HG03280 (cell line): ENCODE measurements at regions not wholly inside any gene's neighbourhood (a gene's known extent, or its start where the extent isn't known, plus 50 kb on each side); places are given as distances from the start of the nearest gene placed in this dataset.

Experiments used
- ATAC-seq: cut with Tn5 transposase; IDR thresholded peaks from one replicate; pipeline ENCODE4 v1.9.1; 2021; ENCODE audit warnings: mild to moderate bottlenecking, moderate library complexity; ENCODE audit not compliant: unreplicated experiment

DNA sequence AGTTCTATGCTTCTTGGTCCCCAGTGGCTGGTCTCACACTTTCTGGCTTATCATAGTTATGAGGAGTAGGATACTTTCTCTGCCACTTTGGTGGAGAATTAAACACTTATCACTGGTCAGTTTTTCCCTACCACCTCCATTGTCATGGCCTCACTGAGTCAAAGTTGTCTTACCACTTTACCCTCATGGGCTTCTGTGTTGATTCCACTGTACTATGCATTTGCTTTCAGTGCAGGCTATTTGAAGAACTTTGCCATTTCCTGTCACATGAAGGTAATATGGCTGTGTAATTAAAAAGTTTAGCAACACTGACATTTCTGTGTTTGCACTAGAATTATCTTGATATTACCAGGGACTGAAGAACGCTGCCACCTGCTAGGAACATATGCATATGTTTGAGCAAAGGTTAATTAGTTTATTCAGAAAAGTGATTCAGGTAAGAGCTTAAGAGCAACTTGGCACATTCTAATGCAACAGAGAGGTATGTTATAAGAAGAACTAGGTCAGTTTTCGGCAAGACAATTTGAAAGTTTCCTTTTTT, 377.3 kb downstream of the PDCD6IP start:
- no peak for ATAC-seq

DNA sequence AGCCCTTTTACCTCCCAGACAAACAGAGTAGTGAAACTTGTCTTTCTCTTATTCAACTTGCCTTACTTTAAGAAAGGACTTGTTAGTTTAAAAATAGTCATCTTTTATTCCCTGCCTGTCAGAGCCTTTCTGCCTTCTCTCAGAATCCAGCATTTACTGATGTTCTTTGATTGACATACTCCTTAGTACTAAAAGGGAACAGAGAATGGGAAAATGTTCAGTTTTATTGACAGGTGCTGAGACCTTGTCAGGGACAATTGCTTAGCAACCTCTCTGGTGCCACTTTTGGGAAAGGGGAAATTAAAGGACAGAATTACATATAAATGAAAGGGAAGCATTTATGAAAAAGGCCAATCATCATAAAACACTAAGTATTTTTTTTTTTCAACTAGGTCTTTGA, 378.3 kb downstream of the PDCD6IP start:
- ATAC-seq = no peak

DNA sequence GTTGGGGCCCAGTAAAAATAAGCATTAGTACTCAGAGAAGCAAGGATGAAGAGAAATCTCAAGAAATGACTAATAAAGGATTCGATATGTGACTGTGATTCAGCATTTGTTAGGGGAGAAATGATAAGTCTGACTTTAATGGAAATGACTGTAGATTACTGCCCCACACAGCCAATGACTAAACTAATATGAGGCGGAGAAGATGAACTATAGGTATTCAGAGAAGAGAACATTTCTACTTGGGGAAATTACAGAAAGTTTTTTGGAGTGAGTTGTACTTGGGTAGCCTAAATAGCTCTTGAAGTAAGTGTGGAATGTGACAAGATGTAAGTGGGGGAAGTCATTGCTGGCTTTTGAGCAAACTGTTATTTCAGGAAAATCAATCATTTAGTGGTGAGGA, 380.0 kb downstream of the PDCD6IP start:
- no peak for ATAC-seq

DNA sequence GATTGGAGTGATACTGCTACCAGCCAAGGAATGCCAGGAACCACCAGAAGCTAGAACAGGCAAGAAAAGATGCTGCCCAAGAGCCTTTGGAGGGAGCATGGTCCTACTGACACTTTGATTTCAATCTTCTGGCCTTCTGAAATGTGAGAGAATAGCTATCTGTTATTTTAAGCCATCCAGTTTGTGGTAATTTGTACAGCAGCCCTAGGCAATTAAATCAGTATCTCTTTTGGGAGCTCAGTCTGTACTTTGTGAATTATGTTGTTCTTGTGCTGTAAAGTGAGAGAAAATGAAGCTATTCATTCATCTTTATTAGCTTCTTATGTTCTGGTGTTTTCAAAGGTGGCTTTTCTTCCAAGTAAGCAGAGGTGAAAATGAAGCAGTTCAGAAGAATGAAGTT, 381.3 kb downstream of the PDCD6IP start:
- no peak for ATAC-seq

DNA sequence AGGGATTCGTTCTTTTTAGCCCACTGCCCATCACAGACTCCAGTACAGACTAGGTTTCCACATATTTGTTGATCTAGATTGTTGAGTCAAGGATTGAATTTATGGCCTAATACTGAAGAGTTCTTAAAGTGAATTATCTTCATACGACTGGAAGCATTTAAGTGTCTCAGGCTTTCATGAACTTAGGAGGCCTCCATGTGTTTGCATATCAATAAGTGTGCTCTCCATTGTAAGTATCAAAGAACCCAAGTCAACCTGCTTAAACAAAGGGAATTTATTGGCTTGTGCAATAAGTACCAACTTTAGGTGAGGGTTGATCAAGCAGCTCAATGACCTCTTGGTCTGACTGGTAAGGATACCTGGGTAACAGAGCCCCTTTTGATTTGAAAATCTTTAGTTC, 382.1 kb downstream of the PDCD6IP start:
- ATAC-seq = no peak

DNA sequence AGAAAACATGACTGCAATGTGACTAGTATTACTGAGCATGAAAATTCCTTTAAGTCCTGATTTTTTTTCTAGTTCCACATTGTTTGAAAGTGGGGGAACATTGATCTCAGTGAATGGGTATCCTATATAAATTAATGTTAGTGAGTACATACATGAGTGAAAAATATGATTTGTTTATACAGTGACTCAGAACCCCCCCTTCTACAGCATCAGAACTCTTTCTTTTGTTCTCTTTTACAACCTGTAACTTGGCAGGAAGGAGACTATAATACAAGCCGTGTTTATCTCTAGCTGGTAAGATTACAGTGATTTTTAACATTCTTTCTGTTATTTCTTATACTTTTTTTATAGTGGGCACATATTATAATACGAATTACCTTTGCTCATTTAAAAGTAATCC, 384.7 kb downstream of the PDCD6IP start:
- no peak for ATAC-seq

DNA sequence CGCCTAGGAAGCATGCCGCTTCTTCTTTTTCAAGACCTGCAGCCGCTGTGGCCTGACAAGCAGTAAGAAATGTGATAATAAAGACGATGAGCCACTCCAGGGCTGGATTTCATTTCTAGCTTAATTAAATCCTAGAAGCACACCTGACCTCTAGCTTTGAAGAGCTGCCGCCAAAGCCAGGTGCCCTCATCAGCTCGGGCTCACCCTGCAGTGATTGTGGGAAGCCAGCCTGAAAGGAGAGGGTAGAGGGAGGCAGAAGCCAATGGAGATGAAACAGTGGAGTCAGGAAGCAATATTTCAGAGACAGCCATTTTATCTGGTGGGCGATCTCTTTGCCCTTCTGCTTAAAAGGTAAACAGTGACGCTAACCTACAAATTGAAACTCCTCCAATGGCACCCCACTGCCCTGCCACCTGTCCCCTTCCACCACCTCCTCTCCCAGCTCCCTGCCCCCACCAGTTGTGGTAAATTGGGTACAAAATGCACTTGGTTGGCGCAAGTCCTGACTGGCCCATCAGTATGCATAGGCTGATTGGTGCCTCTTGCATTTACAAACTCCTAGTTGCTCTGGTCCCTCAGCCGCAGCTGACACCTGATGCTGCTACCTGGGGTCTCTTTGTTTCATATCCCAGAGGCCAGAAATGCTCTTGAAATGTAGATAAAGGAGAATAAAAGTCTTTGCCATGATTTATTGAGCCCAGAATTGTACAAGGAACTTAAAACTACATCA, 385.3 kb downstream of the PDCD6IP start:
- ATAC-seq = no peak

DNA sequence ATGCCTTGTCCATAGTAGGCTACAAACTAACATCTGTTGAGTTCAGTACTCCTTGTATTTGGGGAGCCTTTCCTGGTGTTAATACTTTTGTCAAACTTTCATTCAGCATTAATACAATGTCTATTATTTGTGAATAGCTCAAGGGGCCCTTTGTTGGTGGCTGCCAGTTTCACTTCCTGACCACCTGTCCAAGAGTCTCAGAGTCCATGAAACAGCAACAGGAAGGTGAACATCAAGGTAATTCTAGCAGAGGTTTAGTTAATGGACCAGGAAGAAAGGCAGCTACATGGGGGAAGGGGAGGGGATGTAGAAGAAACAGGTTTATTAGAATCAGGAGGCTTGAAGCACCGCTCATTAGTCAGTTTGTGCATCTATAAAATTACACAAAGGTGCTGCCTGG, 386.9 kb downstream of the PDCD6IP start:
- no peak for ATAC-seq

DNA sequence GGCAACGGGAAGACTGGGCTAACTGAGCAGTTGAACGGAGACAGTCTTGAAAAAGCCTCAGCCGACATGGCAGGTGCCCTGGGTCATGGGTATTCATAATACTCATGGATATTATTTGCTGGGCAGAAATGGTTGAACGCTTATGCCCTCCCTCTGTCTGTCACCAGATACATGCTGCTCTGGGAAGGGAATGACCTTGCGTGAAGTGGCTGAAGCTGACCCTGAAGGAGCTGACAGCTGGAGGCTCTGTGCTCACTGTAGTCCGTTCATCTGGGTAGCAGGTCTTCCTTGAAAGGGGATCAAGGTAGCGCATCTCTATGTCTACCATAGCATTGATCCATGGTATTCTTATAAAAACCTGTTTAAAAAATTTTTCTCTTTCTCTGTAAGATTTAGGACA, 390.7 kb downstream of the PDCD6IP start:
- no peak for ATAC-seq

DNA sequence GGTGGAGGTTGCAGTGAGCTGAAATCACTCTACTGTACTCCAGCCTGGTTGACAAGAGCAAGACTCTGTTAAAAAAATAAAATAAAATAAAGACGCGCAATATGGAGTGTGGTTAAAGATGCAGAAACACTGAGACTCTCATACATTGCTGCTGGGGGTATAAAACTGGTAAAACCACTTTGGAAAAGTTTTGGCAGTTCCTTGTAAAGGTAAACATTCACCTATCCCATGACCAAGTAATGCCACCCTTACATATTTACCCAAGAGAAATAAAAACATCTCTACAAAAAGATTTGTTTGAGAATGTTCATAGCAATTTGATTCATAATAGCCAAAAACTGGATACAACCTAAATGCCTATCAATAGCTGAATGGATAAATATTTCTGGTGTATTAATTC, 398.5 kb downstream of the PDCD6IP start:
- ATAC-seq = no peak

DNA sequence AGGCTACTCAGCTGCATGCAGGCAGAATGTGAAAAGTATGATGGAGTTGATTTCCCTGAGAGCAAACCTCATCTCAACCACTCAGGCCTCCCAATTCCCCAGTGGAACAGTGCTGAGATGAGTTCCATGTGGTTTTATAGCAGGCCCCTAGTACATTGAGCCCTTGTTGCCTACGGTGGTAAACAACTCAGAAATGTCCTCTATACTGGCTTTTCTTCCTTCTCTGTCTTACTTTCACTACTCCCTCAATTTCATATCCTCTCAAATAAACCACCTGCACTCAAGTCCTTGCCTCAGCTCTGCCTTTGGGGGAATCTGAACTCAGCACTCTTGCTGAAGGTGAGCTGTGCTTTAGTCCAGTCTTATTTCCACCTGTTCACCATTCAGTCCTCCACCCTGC, 399.9 kb downstream of the PDCD6IP start:
- ATAC-seq = no peak

DNA sequence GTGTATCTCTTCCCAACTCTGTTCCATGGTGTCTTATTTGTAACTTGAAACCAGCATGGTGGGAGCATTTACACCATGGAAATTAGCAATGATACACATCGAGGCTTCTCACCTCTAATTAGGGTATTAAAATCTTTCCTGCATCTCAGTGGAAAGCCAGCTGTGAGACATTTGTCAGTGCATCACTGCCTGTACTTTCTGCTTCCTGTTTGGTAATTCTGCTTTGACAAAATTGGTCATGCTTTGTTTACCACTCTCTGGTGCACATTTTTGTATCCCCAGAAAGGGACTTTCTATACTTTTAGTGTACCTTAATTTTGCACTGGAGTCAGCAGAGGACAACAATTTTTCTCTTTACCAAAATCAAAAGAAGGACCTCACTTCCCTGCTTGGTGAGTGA, 402.1 kb downstream of the PDCD6IP start:
- ATAC-seq = peak; percentile 67

DNA sequence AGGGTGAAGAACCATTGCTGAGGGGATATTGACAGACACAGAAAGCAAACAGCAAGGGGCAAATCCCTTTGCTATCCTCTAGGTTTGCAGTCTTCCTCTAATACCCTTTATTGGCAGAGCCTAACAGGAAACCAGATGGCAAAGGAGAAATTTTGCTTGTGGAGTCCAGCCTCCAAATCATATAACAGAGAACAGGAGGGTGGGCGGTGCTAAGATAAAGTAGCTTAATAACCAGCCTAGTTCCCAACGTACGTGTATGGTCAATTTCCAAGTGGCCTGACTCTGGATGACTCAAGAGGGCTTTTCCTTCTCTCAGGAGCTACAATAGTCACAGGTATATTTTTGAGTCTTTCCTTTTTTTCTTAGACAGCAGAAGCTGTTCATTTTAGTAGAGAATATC, 404.5 kb downstream of the PDCD6IP start:
- ATAC-seq = no peak

DNA sequence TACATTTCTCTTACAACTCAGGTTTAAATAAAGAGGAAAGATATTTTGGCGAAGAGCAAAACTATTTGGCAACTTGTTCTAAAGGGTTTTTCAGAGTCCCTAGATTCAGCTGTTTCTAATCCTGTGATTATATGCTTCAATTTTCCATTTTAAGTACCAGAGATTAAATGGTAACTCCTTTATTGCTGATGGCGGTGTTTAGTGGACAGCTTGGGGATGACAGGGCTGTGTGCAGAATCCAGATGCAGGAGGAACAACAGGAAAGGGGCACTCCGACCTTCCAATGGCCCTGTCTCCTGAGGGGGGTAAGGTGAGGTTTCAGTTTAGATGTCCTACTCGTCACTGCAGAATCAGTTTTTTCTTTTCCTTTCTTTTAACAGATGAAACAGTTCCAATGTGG, 405.0 kb downstream of the PDCD6IP start:
- ATAC-seq = no peak

DNA sequence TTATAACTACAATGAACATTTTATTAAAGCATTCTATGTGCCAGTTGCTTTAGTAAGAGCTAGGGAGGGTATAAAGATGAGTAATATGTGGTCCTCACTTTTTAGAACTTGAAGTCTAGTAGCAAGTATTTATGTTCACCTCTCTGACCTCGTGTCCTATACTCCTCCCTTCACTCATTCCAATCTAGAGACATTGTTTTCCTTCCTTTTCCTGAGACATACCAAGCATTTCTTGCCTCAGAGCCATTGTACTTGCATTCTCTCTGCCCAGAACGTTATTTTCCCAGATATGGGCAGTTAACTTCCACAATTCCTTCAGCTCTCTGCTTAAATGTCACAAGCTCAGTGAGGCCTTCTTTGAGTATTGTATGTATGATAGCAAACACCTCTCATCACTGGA, 408.6 kb downstream of the PDCD6IP start:
- ATAC-seq = no peak

DNA sequence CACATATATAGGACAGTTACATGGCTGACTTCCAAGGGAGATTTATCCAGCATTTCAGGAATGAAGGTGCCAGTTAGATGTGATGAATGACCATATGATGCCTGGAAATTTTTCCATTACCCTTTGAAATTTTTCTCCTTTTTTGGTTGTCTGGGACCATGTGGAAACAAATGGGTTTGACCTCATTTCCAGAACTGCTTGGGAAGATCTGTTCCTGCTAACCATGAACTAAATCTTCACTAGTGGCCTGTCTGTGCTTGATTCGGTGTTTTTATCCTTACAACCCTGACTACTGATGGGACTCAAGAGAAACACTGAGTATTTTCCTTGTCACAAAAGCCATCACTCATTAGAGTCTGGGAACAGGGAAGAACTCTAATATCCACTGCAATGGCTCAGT, 409.4 kb downstream of the PDCD6IP start:
- ATAC-seq = no peak

DNA sequence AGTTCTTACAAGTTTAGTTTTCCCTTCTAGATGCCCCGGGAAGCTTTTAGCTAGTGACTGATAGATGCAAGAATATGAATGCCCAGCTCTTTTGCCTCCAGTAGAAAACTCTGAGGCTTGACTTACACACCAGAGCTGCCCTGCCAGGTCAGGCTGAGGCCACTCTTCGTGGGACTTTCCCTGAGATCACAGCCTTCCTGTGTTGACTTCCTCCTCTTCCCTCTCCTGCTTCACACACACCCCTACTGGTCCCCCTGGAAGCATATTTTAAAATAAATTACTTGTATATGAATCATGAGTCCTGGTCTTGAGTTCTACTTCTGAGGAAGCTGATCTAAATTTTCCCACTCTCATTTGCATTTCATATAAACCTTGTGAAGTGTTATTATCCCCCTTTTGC, 413.7 kb downstream of the PDCD6IP start:
- no peak for ATAC-seq

DNA sequence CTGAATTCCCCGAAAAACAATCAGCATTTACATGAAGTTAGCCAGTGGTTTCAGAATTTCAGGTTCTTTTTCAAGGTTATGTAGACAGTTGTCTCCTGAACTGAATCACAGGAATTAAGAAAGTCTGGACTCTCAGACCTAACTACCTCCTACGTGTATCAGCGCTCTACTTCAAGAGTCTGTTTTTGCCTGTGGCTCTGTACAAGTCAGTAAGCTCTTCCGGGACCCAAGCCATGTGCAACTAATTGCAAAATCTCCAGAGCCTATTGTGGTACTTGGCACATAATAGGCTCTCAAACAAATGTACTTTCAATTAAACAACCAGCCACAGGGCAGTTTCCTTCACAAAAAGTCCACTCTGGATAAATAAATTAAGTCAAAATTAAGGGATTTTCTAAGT, 414.2 kb downstream of the PDCD6IP start:
- ATAC-seq = no peak

DNA sequence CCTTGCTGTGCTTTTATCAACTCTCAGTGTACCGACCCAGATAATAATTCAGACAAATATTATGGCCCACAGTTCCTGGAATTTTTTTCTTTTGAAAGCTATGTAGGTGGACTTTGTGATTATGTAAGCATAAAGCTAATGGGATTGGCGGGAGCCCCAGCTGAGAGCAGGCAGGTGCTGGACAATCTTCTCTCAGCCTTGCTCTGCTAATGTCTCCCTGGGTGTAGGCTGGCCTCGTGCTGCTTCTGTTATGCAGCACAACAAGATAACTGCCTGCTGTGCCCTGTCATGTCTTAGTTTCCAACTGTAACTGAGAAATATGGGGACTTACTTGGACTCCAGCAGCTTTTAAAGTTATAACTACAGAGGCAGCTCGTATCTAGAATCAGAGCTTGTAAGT, 415.0 kb downstream of the PDCD6IP start:
- no peak for ATAC-seq

DNA sequence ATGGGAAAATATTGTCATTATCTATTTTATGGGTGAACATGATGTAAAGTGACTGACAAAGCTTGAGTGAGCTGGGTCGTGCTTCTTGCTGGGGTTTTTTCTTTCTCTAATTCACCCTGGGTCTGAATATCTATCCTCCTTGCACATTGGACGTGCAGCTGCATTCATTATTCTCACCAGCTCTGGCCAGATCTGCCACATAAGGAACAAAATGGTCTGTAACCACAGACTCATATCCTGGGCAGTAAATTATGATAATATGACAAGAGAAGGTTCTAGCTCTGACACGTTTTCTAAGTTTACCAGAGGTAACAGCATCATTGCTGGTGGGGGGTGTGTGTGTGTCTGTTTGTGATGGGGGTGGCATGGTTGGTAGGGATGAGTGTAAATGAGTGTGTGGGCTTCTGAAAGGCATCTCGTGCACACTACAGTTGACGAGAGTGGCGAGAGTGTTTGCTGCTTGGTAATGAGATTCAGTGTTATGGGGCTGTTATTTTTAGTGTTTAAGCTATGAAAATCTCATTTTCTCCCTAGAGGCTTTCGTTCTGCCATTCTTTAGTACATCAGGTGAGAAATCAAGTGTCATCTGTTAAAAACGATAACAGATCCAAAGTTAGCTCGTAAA, 418.4 kb downstream of the PDCD6IP start:
- ATAC-seq = no peak

DNA sequence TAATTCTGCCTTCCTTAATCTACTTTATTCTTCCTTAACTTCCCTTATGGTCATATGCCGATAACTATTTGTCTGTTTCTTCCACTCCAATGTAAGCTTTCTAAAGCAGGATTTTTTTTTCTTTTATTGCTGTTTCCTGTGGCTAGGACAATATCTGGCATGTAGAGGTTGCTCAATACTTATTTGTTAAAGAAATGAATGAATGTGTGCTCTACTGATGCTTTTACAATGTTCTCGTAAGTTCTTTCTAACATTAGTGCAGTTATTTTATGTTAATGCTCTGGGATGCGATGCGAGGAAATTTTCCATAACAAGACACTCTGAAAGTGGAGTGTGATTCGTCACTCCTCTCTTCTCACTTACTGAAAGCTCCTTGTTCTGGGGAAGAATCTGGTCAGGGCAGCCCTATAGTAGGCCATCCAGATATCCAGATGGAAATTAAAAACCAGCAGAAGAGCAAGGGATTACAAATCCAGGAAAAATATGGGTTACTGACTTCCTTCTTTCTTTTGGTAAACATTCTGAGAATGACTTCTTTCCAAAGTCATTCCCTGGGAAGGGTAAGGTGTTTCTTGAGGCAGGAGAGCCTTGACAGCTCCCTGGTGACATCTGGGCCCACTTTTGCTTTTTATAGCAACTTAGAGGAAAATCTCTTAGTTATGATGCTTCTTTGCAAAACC, 420.4 kb downstream of the PDCD6IP start:
- ATAC-seq = no peak

DNA sequence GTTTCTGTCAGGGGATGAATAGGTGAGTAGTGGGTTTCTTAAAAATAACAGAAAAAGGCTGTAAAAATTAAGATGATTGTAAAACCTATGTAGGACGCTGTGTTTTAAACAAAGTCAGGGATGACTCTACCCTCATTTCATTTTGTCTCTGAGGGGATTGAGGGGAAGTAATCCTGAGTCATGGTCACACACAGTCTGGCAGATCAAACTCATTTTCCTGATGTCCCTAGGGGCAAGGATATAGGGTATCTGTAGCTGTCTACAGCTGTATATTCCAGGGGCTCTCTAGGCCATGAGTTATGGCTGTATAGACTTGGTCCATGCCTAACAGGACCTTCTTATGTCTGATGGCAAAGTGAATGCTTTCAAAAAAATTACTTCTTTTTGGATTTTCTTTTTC, 421.1 kb downstream of the PDCD6IP start:
- no peak for ATAC-seq
